ENCODE measurements at regions not wholly inside any gene's neighbourhood (a gene's known extent, or its start where the extent isn't known, plus 50 kb on each side); places are given as distances from the start of the nearest gene placed in this dataset.

DNA sequence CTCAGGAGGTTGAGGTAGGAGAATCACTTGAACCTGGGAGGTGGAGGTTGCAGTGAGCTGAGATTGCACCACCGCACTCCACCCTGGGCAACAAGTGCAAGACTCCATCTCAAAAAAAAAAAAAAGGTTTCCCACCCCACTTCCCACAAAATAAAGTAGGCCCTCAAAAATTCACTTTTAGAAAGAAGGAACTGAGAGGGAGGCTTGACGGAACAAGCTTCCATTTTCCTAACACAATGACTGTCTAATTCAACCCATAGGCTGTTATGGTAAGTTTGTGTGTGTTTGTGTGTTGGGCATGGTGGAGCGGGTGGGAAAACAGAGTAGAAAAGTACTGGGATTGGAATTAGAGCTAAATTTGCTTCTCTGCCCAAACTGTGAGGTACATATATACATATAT, 98.4 kb upstream of the MAN1A1 start:
- no peaks in the 10 kb centered on the region for H3K9me3 ChIP-seq (ENCODE audit: control insufficient read depth, insufficient read depth, low read depth, low read length)
- ChIA-PET CTCF (interaction anchor here (0.5 to 0.6 kb wide), 3 partner anchors 11 to 241 kb away, joined by 3 read pairs; no protein-coding TSS in a partner anchor), POLR2A (no interaction called here)
- H3K4me1 ChIP-seq (ENCODE audit: control insufficient read depth, insufficient read depth, low read length) = no peaks in the 10 kb centered on the region
- no peaks in the 10 kb centered on the region for H3K36me3 ChIP-seq (ENCODE audit: control insufficient read depth in 2 of 2, insufficient read depth in 1 of 2, low read length in 2 of 2)
- no peak overlapping the region for H3K27ac ChIP-seq (ENCODE audit: extremely low read depth, low read depth, low read length)
- no peak overlapping the region for H3K4me3 ChIP-seq (ENCODE audit: low read depth, low read length)
- TF ChIP-seq ZNF302 (tag by site-specific recombination; IDR thresholded peaks at IDR 0.05; ENCODE audit: low read depth) (no peak), ZNF785 (tag by site-specific recombination; IDR thresholded peaks at IDR 0.05) (no peak), ZNF768 (tag by site-specific recombination; IDR thresholded peaks at IDR 0.05) (no peak), GLIS1 (tag by site-specific recombination; IDR thresholded peaks at IDR 0.05) (no peak), ZNF561 (tag by site-specific recombination; IDR thresholded peaks at IDR 0.05; ENCODE audit: borderline replicate concordance) (no peak), OSR2 (tag by site-specific recombination; IDR thresholded peaks at IDR 0.05) (no peak), KLF8 (tag by site-specific recombination; IDR thresholded peaks at IDR 0.05) (no peak), ZNF776 (tag by site-specific recombination; IDR thresholded peaks at IDR 0.05; ENCODE audit: borderline replicate concordance) (no peak)
- TF ChIP-seq, protein P1, sequence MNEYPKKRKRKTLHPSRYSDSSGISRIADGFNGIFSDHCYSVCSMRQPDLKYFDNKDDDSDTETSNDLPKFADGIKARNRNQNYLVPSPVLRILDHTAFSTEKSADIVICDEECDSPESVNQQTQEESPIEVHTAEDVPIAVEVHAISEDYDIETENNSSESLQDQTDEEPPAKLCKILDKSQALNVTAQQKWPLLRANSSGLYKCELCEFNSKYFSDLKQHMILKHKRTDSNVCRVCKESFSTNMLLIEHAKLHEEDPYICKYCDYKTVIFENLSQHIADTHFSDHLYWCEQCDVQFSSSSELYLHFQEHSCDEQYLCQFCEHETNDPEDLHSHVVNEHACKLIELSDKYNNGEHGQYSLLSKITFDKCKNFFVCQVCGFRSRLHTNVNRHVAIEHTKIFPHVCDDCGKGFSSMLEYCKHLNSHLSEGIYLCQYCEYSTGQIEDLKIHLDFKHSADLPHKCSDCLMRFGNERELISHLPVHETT (tag by site-specific recombination; IDR thresholded peaks at IDR 0.05) = no peak
- TF ChIP-seq, protein P2, sequence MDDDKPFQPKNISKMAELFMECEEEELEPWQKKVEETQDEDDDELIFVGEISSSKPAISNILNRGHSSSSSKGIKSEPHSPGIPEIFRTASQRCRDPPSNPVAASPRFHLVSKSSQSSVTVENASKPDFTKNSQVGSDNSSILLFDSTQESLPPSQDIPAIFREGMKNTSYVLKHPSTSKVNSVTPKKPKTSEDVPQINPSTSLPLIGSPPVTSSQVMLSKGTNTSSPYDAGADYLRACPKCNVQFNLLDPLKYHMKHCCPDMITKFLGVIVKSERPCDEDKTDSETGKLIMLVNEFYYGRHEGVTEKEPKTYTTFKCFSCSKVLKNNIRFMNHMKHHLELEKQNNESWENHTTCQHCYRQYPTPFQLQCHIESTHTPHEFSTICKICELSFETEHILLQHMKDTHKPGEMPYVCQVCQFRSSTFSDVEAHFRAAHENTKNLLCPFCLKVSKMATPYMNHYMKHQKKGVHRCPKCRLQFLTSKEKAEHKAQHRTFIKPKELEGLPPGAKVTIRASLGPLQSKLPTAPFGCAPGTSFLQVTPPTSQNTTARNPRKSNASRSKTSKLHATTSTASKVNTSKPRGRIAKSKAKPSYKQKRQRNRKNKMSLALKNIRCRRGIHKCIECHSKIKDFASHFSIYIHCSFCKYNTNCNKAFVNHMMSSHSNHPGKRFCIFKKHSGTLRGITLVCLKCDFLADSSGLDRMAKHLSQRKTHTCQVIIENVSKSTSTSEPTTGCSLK (tag by site-specific recombination; IDR thresholded peaks at IDR 0.05) = no peak
- TF ChIP-seq, protein P3, sequence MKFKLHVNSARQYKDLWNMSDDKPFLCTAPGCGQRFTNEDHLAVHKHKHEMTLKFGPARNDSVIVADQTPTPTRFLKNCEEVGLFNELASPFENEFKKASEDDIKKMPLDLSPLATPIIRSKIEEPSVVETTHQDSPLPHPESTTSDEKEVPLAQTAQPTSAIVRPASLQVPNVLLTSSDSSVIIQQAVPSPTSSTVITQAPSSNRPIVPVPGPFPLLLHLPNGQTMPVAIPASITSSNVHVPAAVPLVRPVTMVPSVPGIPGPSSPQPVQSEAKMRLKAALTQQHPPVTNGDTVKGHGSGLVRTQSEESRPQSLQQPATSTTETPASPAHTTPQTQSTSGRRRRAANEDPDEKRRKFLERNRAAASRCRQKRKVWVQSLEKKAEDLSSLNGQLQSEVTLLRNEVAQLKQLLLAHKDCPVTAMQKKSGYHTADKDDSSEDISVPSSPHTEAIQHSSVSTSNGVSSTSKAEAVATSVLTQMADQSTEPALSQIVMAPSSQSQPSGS (tag by site-specific recombination; IDR thresholded peaks at IDR 0.05; ENCODE audit: low read depth) = no peak
- TF ChIP-seq, protein P4, sequence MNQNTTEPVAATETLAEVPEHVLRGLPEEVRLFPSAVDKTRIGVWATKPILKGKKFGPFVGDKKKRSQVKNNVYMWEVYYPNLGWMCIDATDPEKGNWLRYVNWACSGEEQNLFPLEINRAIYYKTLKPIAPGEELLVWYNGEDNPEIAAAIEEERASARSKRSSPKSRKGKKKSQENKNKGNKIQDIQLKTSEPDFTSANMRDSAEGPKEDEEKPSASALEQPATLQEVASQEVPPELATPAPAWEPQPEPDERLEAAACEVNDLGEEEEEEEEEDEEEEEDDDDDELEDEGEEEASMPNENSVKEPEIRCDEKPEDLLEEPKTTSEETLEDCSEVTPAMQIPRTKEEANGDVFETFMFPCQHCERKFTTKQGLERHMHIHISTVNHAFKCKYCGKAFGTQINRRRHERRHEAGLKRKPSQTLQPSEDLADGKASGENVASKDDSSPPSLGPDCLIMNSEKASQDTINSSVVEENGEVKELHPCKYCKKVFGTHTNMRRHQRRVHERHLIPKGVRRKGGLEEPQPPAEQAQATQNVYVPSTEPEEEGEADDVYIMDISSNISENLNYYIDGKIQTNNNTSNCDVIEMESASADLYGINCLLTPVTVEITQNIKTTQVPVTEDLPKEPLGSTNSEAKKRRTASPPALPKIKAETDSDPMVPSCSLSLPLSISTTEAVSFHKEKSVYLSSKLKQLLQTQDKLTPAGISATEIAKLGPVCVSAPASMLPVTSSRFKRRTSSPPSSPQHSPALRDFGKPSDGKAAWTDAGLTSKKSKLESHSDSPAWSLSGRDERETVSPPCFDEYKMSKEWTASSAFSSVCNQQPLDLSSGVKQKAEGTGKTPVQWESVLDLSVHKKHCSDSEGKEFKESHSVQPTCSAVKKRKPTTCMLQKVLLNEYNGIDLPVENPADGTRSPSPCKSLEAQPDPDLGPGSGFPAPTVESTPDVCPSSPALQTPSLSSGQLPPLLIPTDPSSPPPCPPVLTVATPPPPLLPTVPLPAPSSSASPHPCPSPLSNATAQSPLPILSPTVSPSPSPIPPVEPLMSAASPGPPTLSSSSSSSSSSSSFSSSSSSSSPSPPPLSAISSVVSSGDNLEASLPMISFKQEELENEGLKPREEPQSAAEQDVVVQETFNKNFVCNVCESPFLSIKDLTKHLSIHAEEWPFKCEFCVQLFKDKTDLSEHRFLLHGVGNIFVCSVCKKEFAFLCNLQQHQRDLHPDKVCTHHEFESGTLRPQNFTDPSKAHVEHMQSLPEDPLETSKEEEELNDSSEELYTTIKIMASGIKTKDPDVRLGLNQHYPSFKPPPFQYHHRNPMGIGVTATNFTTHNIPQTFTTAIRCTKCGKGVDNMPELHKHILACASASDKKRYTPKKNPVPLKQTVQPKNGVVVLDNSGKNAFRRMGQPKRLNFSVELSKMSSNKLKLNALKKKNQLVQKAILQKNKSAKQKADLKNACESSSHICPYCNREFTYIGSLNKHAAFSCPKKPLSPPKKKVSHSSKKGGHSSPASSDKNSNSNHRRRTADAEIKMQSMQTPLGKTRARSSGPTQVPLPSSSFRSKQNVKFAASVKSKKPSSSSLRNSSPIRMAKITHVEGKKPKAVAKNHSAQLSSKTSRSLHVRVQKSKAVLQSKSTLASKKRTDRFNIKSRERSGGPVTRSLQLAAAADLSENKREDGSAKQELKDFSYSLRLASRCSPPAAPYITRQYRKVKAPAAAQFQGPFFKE (tag by site-specific recombination; IDR thresholded peaks at IDR 0.05; ENCODE audit: borderline replicate concordance) = no peak
- TF ChIP-seq, protein P5, sequence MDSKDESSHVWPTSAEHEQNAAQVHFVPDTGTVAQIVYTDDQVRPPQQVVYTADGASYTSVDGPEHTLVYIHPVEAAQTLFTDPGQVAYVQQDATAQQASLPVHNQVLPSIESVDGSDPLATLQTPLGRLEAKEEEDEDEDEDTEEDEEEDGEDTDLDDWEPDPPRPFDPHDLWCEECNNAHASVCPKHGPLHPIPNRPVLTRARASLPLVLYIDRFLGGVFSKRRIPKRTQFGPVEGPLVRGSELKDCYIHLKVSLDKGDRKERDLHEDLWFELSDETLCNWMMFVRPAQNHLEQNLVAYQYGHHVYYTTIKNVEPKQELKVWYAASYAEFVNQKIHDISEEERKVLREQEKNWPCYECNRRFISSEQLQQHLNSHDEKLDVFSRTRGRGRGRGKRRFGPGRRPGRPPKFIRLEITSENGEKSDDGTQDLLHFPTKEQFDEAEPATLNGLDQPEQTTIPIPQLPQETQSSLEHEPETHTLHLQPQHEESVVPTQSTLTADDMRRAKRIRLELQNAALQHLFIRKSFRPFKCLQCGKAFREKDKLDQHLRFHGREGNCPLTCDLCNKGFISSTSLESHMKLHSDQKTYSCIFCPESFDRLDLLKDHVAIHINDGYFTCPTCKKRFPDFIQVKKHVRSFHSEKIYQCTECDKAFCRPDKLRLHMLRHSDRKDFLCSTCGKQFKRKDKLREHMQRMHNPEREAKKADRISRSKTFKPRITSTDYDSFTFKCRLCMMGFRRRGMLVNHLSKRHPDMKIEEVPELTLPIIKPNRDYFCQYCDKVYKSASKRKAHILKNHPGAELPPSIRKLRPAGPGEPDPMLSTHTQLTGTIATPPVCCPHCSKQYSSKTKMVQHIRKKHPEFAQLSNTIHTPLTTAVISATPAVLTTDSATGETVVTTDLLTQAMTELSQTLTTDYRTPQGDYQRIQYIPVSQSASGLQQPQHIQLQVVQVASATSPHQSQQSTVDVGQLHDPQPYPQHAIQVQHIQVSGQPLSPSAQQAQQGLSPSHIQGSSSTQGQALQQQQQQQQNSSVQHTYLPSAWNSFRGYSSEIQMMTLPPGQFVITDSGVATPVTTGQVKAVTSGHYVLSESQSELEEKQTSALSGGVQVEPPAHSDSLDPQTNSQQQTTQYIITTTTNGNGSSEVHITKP (tag by site-specific recombination; IDR thresholded peaks at IDR 0.05) = no peak
- TF ChIP-seq, protein P6, sequence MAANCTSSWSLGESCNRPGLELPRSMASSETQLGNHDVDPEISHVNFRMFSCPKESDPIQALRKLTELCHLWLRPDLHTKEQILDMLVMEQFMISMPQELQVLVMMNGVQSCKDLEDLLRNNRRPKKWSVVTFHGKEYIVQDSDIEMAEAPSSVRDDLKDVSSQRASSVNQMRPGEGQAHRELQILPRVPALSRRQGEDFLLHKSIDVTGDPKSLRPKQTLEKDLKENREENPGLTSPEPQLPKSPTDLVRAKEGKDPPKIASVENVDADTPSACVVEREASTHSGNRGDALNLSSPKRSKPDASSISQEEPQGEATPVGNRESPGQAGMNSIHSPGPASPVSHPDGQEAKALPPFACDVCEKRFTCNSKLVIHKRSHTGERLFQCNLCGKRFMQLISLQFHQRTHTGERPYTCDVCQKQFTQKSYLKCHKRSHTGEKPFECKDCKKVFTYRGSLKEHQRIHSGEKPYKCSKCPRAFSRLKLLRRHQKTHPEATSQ (tag by site-specific recombination; IDR thresholded peaks at IDR 0.05) = no peak

Data from HEK293 (cell line).